Gastrocnemius medialis (tissue), 4 donors: ENCODE measurements at regions not wholly inside any gene's neighbourhood (a gene's known extent, or its start where the extent isn't known, plus 50 kb on each side); places are given as distances from the start of the nearest gene placed in this dataset.

ENCODE experiments used
- ATAC-seq, 2 donors: fragments of 150-250 bp; one replicate each; pipeline ENCODE4 v1.9.1; 2016
- DNase-seq, 2 donors: peaks; one replicate each; pipeline ENCODE4 v3.0.0-alpha.2; 2019
- H3K27ac ChIP-seq, 4 donors: fragments of 200-600 bp; sonication (generic); 1 replicate in 1 of 4; 2 replicates in 3 of 4; pipeline ENCODE4 v1.5.1; 2016 to 2018; ENCODE audit warnings: mild to moderate bottlenecking in 2 of 4, moderate library complexity in 1 of 4
- H3K27me3 ChIP-seq, 3 donors: fragments of 200-600 bp; sonication (generic) in 2 of 3; 1 replicate in 1 of 3; 2 replicates in 2 of 3; pipeline versions ENCODE4 v1.5.1 to v1.6.0; 2016 to 2019; ENCODE audit warnings: mild to moderate bottlenecking in 1 of 3, moderate library complexity in 1 of 3
- H3K36me3 ChIP-seq, 2 donors: fragments of 200-600 bp; sonication (generic) in 1 of 2; one replicate each; pipeline ENCODE4 v1.5.1; 2017 to 2018
- H3K4me1 ChIP-seq, 2 donors: fragments of 200-600 bp; sonication (generic) in 1 of 2; one replicate each; pipeline ENCODE4 v1.5.1; 2016 to 2017; ENCODE audit warnings: mild to moderate bottlenecking in 2 of 2
- H3K4me3 ChIP-seq, 4 donors: fragments of 200-600 bp; sonication (generic) in 3 of 4; 1 replicate in 1 of 4; 2 replicates in 3 of 4; pipeline ENCODE4 v1.5.1; 2016 to 2019; ENCODE audit warnings: mild to moderate bottlenecking in 2 of 4
- H3K9me3 ChIP-seq, 3 donors: fragments of 200-600 bp; sonication (generic) in 2 of 3; 1 replicate in 1 of 3; 2 replicates in 2 of 3; pipeline ENCODE4 v1.5.1; 2016 to 2019
- CTCF ChIP-seq, 5 experiments: fragments of 450-650 bp in 3 of 5; fragments of 200-600 bp in 2 of 5; sonication (generic) in 2 of 5; IDR thresholded peaks in 4 of 5; conservative IDR thresholded peaks in 1 of 5; 1 replicate in 4 of 5; 2 replicates in 1 of 5; pipeline ENCODE4 v1.5.1; 2016 to 2019; ENCODE audit warnings: antibody characterized with exemption in 5 of 5, mild to moderate bottlenecking in 3 of 5, moderate library complexity in 3 of 5
- POLR2A ChIP-seq, 2 donors: fragments of 450-650 bp; IDR thresholded peaks; one replicate each; pipeline ENCODE4 v1.6.1; 2017; ENCODE audit warnings: antibody characterized with exemption in 2 of 2, mild to moderate bottlenecking in 2 of 2, moderate library complexity in 2 of 2
- in situ Hi-C, 4 donors: fragments of 200-750 bp; cut with MboI; loops; one replicate each; pipeline versions ENCODE4 v1.15.0 to v1.8.0; 2017; ENCODE audit warnings: low sequenced_read_pairs in 4 of 4
- intact Hi-C: fragments of 100-400 bp; cut with DNase I; formaldehyde crosslinking; loops from one replicate; pipeline ENCODE4 v1.15.1; 2023; ENCODE audit warnings: low total_unique reads

- intact Hi-C loops, result no loop called here
- no peaks in the 10 kb centered on the region for H3K27me3 ChIP-seq
- no peaks in the 10 kb centered on the region for H3K36me3 ChIP-seq
- in situ Hi-C loops, result no loop called here
- no peaks in the 10 kb centered on the region for H3K4me1 ChIP-seq
- no peak overlapping the region for H3K4me3 ChIP-seq
- no peak for DNase-seq
- H3K9me3 ChIP-seq, result no peaks in the 10 kb centered on the region
- no peak for TF ChIP-seq POLR2A (IDR thresholded peaks at IDR 0.05)
- TF ChIP-seq CTCF (IDR thresholded peaks at IDR 0.05 in 4 of 5, conservative IDR thresholded peaks at IDR 0.05 in 1 of 5), result no peak
- no peak overlapping the region for H3K27ac ChIP-seq
- ATAC-seq, result no peak
Measured at GRCh38 chr18:64365106-64365505, 216.2 kb upstream of the LINC00305 start.

GRCh38 chr18:64337673-64338072 lies 188.8 kb upstream of the LINC00305 start:
- intact Hi-C loops, result no loop called here
- H3K4me1 ChIP-seq, result no peaks in the 10 kb centered on the region
- no peaks in the 10 kb centered on the region for H3K9me3 ChIP-seq
- H3K36me3 ChIP-seq, result no peaks in the 10 kb centered on the region
- no peak for TF ChIP-seq CTCF (IDR thresholded peaks at IDR 0.05 in 4 of 5, conservative IDR thresholded peaks at IDR 0.05 in 1 of 5)
- TF ChIP-seq POLR2A (IDR thresholded peaks at IDR 0.05), result no peak
- H3K27me3 ChIP-seq, result no peaks in the 10 kb centered on the region
- in situ Hi-C loops, result no loop called here
- no peak overlapping the region for H3K4me3 ChIP-seq
- no peak overlapping the region for H3K27ac ChIP-seq
- ATAC-seq (no peak), DNase-seq (no peak)

- ATAC-seq (no peak), DNase-seq (no peak)
- H3K4me3 ChIP-seq, result no peak overlapping the region
- H3K4me1 ChIP-seq, result no peaks in the 10 kb centered on the region
- in situ Hi-C loops (no loop called here), intact Hi-C loops (no loop called here)
- TF ChIP-seq CTCF (IDR thresholded peaks at IDR 0.05 in 4 of 5, conservative IDR thresholded peaks at IDR 0.05 in 1 of 5), result no peak
- TF ChIP-seq POLR2A (IDR thresholded peaks at IDR 0.05), result no peak
- no peaks in the 10 kb centered on the region for H3K27me3 ChIP-seq
- no peak overlapping the region for H3K27ac ChIP-seq
- H3K9me3 ChIP-seq, result no peaks in the 10 kb centered on the region
- H3K36me3 ChIP-seq, result no peaks in the 10 kb centered on the region
Measured at GRCh38 chr18:64337018-64337417, 188.1 kb upstream of the LINC00305 start.

- H3K27ac ChIP-seq, result no peak overlapping the region
- in situ Hi-C loops (no loop called here), intact Hi-C loops (no loop called here)
- no peaks in the 10 kb centered on the region for H3K9me3 ChIP-seq
- TF ChIP-seq POLR2A (IDR thresholded peaks at IDR 0.05), result no peak
- no peak for TF ChIP-seq CTCF (IDR thresholded peaks at IDR 0.05 in 4 of 5, conservative IDR thresholded peaks at IDR 0.05 in 1 of 5)
- no peak for ATAC-seq
- no peak for DNase-seq
- no peaks in the 10 kb centered on the region for H3K27me3 ChIP-seq
- H3K4me1 ChIP-seq, result no peaks in the 10 kb centered on the region
- H3K36me3 ChIP-seq, result no peaks in the 10 kb centered on the region
- H3K4me3 ChIP-seq, result no peak overlapping the region
Measured at GRCh38 chr18:64334748-64335147, 185.9 kb upstream of the LINC00305 start.

GRCh38 chr18:64333584-64333983 lies 184.7 kb upstream of the LINC00305 start:
- ATAC-seq (no peak), DNase-seq (no peak)
- in situ Hi-C loops, result no loop called here
- intact Hi-C loops, result no loop called here
- Histone ChIP-seq H3K4me1 (no peaks in the 10 kb centered on the region), H3K27ac (no peak overlapping the region), H3K36me3 (no peaks in the 10 kb centered on the region), H3K9me3 (no peaks in the 10 kb centered on the region), H3K4me3 (no peak overlapping the region), H3K27me3 (no peaks in the 10 kb centered on the region)
- no peak for TF ChIP-seq CTCF (IDR thresholded peaks at IDR 0.05 in 4 of 5, conservative IDR thresholded peaks at IDR 0.05 in 1 of 5)
